Astrocyte of the spinal cord (primary cell): ENCODE measurements at regions not wholly inside any gene's neighbourhood (a gene's known extent, or its start where the extent isn't known, plus 50 kb on each side); places are given as distances from the start of the nearest gene placed in this dataset.
A peak's percentile ranks its signal among the peaks of the same experiment; 100 is the strongest.

Experiments used
- DNase-seq: peaks from one replicate; pipeline ENCODE4 v3.0.0; 2011; ENCODE audit warnings: low read depth, low spot score
- H3K4me3 ChIP-seq: 2 replicates; pipeline ENCODE4 v1.5.1; 2011; ENCODE audit warnings: low read depth, mild to moderate bottlenecking, low read length, moderate library complexity
- in situ Hi-C: cut with HindIII; loops from 2 replicates; pipeline ENCODE4 v1.10.0; 2017; ENCODE audit warnings: low sequenced_read_pairs
- TF ChIP-seq, protein P1 (sequence below): IDR thresholded peaks from 2 replicates; pipeline ENCODE4 v1.5.1; 2012; ENCODE audit warnings: low read depth, mild to moderate bottlenecking, low read length, inconsistent platforms

DNA sequence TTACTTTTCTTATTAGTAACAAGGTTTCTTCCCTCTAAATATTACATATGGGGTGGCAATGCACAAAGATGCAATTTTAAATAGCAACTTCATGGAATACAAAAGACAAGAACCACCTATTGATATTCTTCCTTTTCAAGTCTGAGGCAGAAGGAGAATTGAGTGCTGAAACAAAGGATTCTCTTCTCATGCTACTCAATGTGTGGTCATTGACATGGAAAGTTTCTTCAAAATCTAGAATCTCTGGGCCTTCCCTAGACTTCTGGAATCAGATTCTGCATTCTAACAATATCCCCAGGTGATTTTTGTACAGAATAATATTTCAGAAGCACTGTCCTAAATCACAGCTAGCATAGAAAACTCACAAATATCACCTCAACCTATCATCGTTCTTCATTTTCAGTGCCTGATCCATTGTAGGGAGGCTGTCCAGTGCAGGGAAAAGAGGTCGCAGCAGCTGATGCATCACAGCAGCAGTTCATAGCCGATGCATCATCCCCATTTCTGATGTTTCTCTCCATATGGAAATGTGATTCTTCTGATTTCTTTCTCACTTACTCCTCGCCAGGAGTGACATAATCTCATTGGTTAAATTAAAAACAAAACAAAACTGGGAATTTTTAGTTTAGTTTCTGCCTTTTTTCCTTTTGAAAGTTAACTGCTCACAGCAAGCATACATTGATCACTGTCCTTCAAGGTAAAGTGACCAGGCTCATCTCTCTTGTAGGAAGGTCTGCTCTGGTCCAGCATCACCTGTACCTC, 139.5 kb upstream of the FAM83B start:
- in situ Hi-C loops: no loop called here
- no peak for DNase-seq
- H3K4me3 ChIP-seq: no peak overlapping the region
- TF ChIP-seq, protein P1, sequence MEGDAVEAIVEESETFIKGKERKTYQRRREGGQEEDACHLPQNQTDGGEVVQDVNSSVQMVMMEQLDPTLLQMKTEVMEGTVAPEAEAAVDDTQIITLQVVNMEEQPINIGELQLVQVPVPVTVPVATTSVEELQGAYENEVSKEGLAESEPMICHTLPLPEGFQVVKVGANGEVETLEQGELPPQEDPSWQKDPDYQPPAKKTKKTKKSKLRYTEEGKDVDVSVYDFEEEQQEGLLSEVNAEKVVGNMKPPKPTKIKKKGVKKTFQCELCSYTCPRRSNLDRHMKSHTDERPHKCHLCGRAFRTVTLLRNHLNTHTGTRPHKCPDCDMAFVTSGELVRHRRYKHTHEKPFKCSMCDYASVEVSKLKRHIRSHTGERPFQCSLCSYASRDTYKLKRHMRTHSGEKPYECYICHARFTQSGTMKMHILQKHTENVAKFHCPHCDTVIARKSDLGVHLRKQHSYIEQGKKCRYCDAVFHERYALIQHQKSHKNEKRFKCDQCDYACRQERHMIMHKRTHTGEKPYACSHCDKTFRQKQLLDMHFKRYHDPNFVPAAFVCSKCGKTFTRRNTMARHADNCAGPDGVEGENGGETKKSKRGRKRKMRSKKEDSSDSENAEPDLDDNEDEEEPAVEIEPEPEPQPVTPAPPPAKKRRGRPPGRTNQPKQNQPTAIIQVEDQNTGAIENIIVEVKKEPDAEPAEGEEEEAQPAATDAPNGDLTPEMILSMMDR: no peak

GRCh38 chr6:54710456-54710855, 136.1 kb upstream of the FAM83B start:
- TF ChIP-seq, protein P1: no peak
- in situ Hi-C loops: no loop called here
- no peak for DNase-seq
- H3K4me3 ChIP-seq: no peak overlapping the region

GRCh38 chr6:54716010-54716409, 130.6 kb upstream of the FAM83B start:
- H3K4me3 ChIP-seq: no peak overlapping the region
- TF ChIP-seq, protein P1: no peak
- in situ Hi-C loops: no loop called here
- DNase-seq: no peak

DNA sequence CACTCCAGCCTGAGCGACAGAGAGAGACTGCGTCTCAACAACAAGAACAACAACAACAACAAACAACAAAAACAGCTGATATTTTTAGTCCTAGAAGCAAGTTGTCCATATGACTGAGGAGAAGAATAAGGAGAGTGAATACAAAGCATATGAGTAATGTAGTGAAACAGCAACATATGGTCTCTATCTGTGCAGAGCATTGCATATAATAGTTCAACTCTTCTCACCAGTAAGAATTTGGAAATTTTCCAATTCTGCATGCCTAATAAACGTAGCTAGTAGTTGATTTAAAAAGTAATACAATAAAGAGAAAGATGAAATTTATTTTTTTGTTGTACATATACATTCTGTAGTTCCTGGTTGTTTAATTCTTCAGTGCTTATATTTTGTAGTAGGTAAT, 129.7 kb upstream of the FAM83B start:
- H3K4me3 ChIP-seq: no peak overlapping the region
- in situ Hi-C loops: no loop called here
- no peak for DNase-seq
- TF ChIP-seq, protein P1: no peak

DNA sequence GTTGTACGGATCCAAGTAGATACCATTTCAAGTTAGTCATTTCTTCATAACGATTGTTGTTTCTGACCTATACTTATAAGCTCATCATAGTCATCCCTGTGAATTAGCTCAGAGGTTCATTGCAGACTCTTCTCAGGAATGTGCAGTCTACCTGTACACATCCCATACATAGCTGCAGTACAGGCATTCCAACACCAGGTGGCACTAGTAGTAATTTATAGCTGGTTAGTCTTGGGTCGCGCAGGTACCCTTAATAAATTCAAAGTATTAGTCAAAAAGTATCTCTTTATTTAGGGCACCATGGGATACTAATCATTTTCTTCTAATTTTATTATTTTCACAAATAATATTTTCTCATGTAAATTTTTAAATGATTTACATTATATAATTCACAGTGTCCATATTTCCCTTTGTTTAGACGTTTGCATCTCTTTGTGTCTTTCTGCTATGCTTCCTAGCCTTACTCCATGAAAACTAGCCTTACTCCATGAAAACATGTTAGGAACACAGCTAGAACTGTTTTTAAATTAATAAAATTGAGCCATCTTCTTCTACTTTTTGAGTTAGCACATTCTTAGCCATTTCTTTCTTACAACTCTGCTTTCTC, 128.6 kb upstream of the FAM83B start:
- peak; percentile 50 for DNase-seq
- in situ Hi-C loops: no loop called here
- no peak overlapping the region for H3K4me3 ChIP-seq
- TF ChIP-seq, protein P1: peak; percentile 89

- no peak overlapping the region for H3K4me3 ChIP-seq
These were observed 128.0 kb upstream of the FAM83B start for GRCh38 chr6:54718541-54719023.

More at GRCh38 chr6:54718541-54719023, 128.0 kb upstream of the FAM83B start:
- in situ Hi-C loops: no loop called here
- TF ChIP-seq, protein P1: no peak
- no peak for DNase-seq
